ENCODE measurements at regions not wholly inside any gene's neighbourhood (a gene's known extent, or its start where the extent isn't known, plus 50 kb on each side); places are given as distances from the start of the nearest gene placed in this dataset.

- TF ChIP-seq EZH2 (IDR thresholded peaks at IDR 0.05; ENCODE audit: borderline replicate concordance, low read depth, low read length) (no peak), MLX (CRISPR knock-in tag; conservative IDR thresholded peaks at IDR 0.05) (no peak), DPF2 (IDR thresholded peaks at IDR 0.05) (no peak), CEBPB (tag; IDR thresholded peaks at IDR 0.05) (no peak), IRF2 (CRISPR knock-in tag; IDR thresholded peaks at IDR 0.05) (no peak), RERE (CRISPR knock-in tag; IDR thresholded peaks at IDR 0.05; ENCODE audit: borderline replicate concordance) (no peak), ZNF184 (CRISPR knock-in tag; IDR thresholded peaks at IDR 0.05) (no peak), CREB1 (IDR thresholded peaks at IDR 0.05) (no peak), CREB1 (CRISPR knock-in tag; IDR thresholded peaks at IDR 0.05) (no peak), ETS1 (conservative IDR thresholded peaks at IDR 0.05; ENCODE audit: control insufficient read depth, low read depth, low read length) (no peak), MAX (CRISPR knock-in tag; IDR thresholded peaks at IDR 0.05) (no peak), NR3C1 (CRISPR knock-in tag; IDR thresholded peaks at IDR 0.05) (no peak)
Measured at GRCh38 chr11:15912291-15912690, 444.1 kb downstream of the SOX6 start.
